PC-3 (cell line): ENCODE measurements at regions not wholly inside any gene's neighbourhood (a gene's known extent, or its start where the extent isn't known, plus 50 kb on each side); places are given as distances from the start of the nearest gene placed in this dataset.
"Not testable (repeated sequence)": the region's sequence is repeated elsewhere in the genome, so short reads cannot be mapped to it uniquely, and the experiment has no call there.

Source experiments
- ATAC-seq: fragments of 200-7000 bp; cut with Tn5 transposase; 2 replicates; pipeline ENCODE4 v1.9.1; 2020; ENCODE audit warnings: mild to moderate bottlenecking, moderate library complexity
- BruUV-seq: library from RNA; stranded (reverse); fragments of 400-500 nt; replicated peaks from 2 replicates; lab custom pipeline; 2021; lab: Mats Ljungman, UMichigan
- CTCF ChIA-PET: fragments of 300-600 bp; sonication (Branson Sonifier 250); formaldehyde crosslinking; loops from one replicate; lab custom pipeline; 2022; ENCODE audit warnings: antibody characterized with exemption; lab: Charles Lee
- POLR2A ChIA-PET: fragments of 300-600 bp; sonication (Branson Sonifier 250); formaldehyde crosslinking; loops from one replicate; lab custom pipeline; 2022; ENCODE audit warnings: antibody characterized with exemption; ENCODE audit not compliant: unreplicated experiment; lab: Charles Lee
- DNase-seq: peaks from one replicate; pipeline ENCODE4 v3.0.0-alpha.2; 2015
- H2AFZ ChIP-seq: fragments of 300-600 bp; sonication (generic); 2 replicates; pipeline ENCODE4 v1.6.0; 2016; ENCODE audit warnings: antibody characterized with exemption, low read length
- H3F3A ChIP-seq: fragments of 300-600 bp; sonication (generic); one replicate; pipeline ENCODE4 v1.6.0; 2017; ENCODE audit warnings: antibody characterized with exemption, low read length, control low read depth, mild to moderate bottlenecking; ENCODE audit not compliant: unreplicated experiment
- H3K27ac ChIP-seq: fragments of 300-600 bp; sonication (generic); 2 replicates; pipeline ENCODE4 v1.5.1; 2016; ENCODE audit warnings: mild to moderate bottlenecking, low read length
- H3K27me3 ChIP-seq: fragments of 300-600 bp; sonication (generic); 2 replicates; pipeline ENCODE4 v1.6.1; 2016; ENCODE audit warnings: low read length, mixed read lengths
- H3K36me3 ChIP-seq: fragments of 300-600 bp; sonication (generic); 2 replicates; pipeline ENCODE4 v1.6.1; 2016; ENCODE audit warnings: low read depth, mixed run types, low read length, mixed read lengths
- H3K4me1 ChIP-seq: fragments of 300-600 bp; sonication (generic); 2 replicates; pipeline ENCODE4 v1.5.1; 2016; ENCODE audit warnings: low read length; ENCODE audit not compliant: insufficient read depth
- H3K4me2 ChIP-seq: fragments of 300-600 bp; sonication (generic); 2 replicates; pipeline ENCODE4 v1.6.0; 2016; ENCODE audit warnings: low read length
- H3K4me3 ChIP-seq: fragments of 300-600 bp; sonication (generic); 2 replicates; pipeline ENCODE4 v1.5.1; 2016; ENCODE audit warnings: mild to moderate bottlenecking, low read length, mixed read lengths
- H3K79me2 ChIP-seq: fragments of 300-600 bp; sonication (generic); 2 replicates; pipeline ENCODE4 v1.6.1; 2017; ENCODE audit warnings: low read length, mixed read lengths
- H3K9ac ChIP-seq: fragments of 300-600 bp; sonication (generic); 2 replicates; pipeline ENCODE4 v1.6.0; 2016; ENCODE audit warnings: mild to moderate bottlenecking, low read length
- H3K9me2 ChIP-seq: fragments of 300-600 bp; sonication (generic); replicated peaks from 2 replicates; pipeline ENCODE4 v1.6.1; 2016; ENCODE audit warnings: mixed run types, low read length, mixed read lengths
- H3K9me3 ChIP-seq: fragments of 300-600 bp; sonication (generic); 2 replicates; pipeline ENCODE4 v1.6.1; 2016; ENCODE audit warnings: low read length, mixed read lengths
- H4K20me1 ChIP-seq: fragments of 300-600 bp; sonication (generic); 2 replicates; pipeline ENCODE4 v1.6.1; 2016; ENCODE audit warnings: low read length, mixed read lengths
- CTCF ChIP-seq: fragments of 300-600 bp; sonication (generic); conservative IDR thresholded peaks from 2 replicates; pipeline ENCODE4 v1.5.1; 2017; ENCODE audit warnings: antibody characterized with exemption, low read depth, mild to moderate bottlenecking, low read length
- EZH2 ChIP-seq: fragments of 300-600 bp; sonication (generic); IDR thresholded peaks from one replicate; pipeline ENCODE4 v1.6.1; 2017; ENCODE audit warnings: antibody characterized with exemption, mild to moderate bottlenecking, low read length; ENCODE audit not compliant: unreplicated experiment
- EZH2phosphoT487 ChIP-seq: fragments of 300-600 bp; sonication (generic); IDR thresholded peaks from 2 replicates; pipeline ENCODE4 v1.6.1; 2018; ENCODE audit warnings: mild to moderate bottlenecking, antibody characterized with exemption, low read length, borderline replicate concordance
- intact Hi-C: fragments of 100-400 bp; cut with micrococcal nuclease; formaldehyde crosslinking; loops from 2 replicates; pipeline ENCODE4 v1.9.0; 2023

- H3K9ac ChIP-seq, result no peak overlapping the region
- no peak overlapping the region for H2AFZ ChIP-seq
- POLR2A ChIA-PET, result no interaction called here
- DNase-seq (no peak), ATAC-seq (no peak)
- no peak overlapping the region for H3K4me2 ChIP-seq
- CTCF ChIA-PET, result no interaction called here
- H3K36me3 ChIP-seq, result no peaks in the 10 kb centered on the region
- intact Hi-C loops, result no loop called here
- BruUV-seq, result no TSS peak
- H3K27ac ChIP-seq, result no peak overlapping the region
- H3K27me3 ChIP-seq, result peaks cover 24% of the 10 kb centered on the region
- no peaks in the 10 kb centered on the region for H3K9me3 ChIP-seq
- no peak overlapping the region for H3K4me3 ChIP-seq
- H4K20me1 ChIP-seq, result no peaks in the 10 kb centered on the region
- H3K79me2 ChIP-seq, result no peaks in the 10 kb centered on the region
- H3K9me2 ChIP-seq, result no peaks in the 10 kb centered on the region
- no peaks in the 10 kb centered on the region for H3F3A ChIP-seq
- TF ChIP-seq CTCF (no peak), EZH2 (no peak), EZH2phosphoT487 (no peak)
- no peaks in the 10 kb centered on the region for H3K4me1 ChIP-seq
Observed at GRCh38 chr4:3634894-3635820, 102.9 kb upstream of the LRPAP1 start.

GRCh38 chr4:3634281-3634857 is 102.1 kb upstream of the LRPAP1 start:
- TF ChIP-seq EZH2phosphoT487 (no peak), EZH2 (no peak), CTCF (no peak)
- Histone ChIP-seq H3K4me2 (no peak overlapping the region), H3K9ac (no peak overlapping the region), H3F3A (no peaks in the 10 kb centered on the region), H3K79me2 (no peaks in the 10 kb centered on the region), H3K36me3 (no peaks in the 10 kb centered on the region), H3K9me3 (no peaks in the 10 kb centered on the region), H3K27me3 (peaks cover 18% of the 10 kb centered on the region), H2AFZ (no peak overlapping the region), H3K27ac (no peak overlapping the region), H3K9me2 (no peaks in the 10 kb centered on the region), H4K20me1 (no peaks in the 10 kb centered on the region), H3K4me3 (no peak overlapping the region), H3K4me1 (no peaks in the 10 kb centered on the region)
- DNase-seq, result no peak
- no peak for ATAC-seq
- POLR2A ChIA-PET, result no interaction called here
- BruUV-seq, result no TSS peak
- CTCF ChIA-PET, result no interaction called here
- intact Hi-C loops, result no loop called here

- BruUV-seq, H3K27ac ChIP-seq, H3K9me2 ChIP-seq, POLR2A ChIA-PET, H3K4me3 ChIP-seq, H3K9ac ChIP-seq, H3K36me3 ChIP-seq, H3K79me2 ChIP-seq, H2AFZ ChIP-seq, ATAC-seq, intact Hi-C loops, DNase-seq, H3F3A ChIP-seq, H4K20me1 ChIP-seq, H3K27me3 ChIP-seq, H3K4me1 ChIP-seq, H3K4me2 ChIP-seq, H3K9me3 ChIP-seq, CTCF ChIA-PET: not testable (repeated sequence)
Observed at GRCh38 chr4:3633277-3633676, 101.1 kb upstream of the LRPAP1 start.

GRCh38 chr4:3632794-3633193 is 100.6 kb upstream of the LRPAP1 start:
- H2AFZ ChIP-seq, H4K20me1 ChIP-seq, DNase-seq, H3K4me3 ChIP-seq, H3K9me3 ChIP-seq, ATAC-seq, BruUV-seq, CTCF ChIA-PET, H3K4me2 ChIP-seq, H3K79me2 ChIP-seq, H3K27ac ChIP-seq, intact Hi-C loops, H3K9me2 ChIP-seq, H3K4me1 ChIP-seq, H3K36me3 ChIP-seq, H3F3A ChIP-seq, H3K27me3 ChIP-seq, H3K9ac ChIP-seq, POLR2A ChIA-PET: not testable (repeated sequence)
